ENCODE measurements at regions not wholly inside any gene's neighbourhood (a gene's known extent, or its start where the extent isn't known, plus 50 kb on each side); places are given as distances from the start of the nearest gene placed in this dataset.

DNA sequence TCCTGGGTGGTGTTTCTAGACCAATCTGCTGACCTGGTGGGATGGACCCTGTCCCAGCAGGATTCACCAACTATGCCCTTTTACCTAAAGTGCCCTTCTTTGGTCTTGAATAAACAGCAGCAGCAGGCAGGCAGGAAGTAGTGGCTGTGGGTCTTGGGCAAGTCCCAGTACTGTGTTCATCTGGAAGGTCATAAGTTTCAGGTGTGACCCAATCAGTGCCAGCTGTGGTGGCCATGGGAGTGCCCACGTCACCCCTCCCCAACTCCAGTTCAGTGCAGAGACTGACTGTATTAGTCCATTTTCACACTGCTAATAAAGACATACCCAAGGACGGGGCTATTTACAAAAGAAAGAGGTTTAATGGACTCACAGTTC lies 148.3 kb upstream of the SRD5A2 start:
- H2AK5ac ChIP-seq (ENCODE audit: low read depth, low read length): no peak overlapping the region
- DNase-seq (ENCODE audit: low spot score): no peak

DNA sequence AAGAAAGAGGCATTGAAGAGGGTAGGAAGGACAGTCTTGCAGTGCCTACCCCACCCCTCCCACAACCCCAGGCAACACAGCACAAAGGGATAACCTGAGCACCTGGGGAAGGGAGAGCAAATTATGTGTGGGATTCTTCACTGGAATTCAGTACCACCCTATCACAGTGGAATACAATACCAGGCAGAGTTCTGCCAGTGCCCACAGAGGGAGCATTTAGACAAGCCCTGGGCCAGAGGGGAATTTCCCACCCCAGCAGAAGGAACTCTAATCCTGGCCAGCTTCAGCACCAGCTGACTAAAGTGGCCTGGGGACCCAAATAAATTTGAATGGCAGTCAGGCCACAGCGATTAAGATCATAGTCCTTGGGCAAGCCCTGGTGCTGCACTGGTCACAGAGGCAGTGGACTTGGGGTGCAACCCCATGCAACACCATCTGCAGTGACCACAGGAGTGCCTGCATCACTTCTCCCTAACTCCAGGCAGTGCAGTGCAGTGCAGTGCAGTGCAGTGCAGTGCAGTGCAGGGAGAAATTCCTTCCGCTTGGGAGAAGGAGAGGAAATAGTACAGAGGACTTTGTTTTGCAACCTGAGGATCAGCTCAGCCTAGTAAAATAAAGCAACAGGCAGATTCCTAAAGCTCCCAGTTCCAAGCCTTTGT lies 147.8 kb upstream of the SRD5A2 start:
- no peak overlapping the region for H3K14ac ChIP-seq (ENCODE audit: low read length)
- H3K4me1 ChIP-seq (ENCODE audit: control insufficient read depth in 2 of 2, insufficient read depth in 1 of 2, low read depth in 1 of 2, low read length in 2 of 2): no peaks in the 10 kb centered on the region
- no peak overlapping the region for H3K9ac ChIP-seq (ENCODE audit: low read depth, low read length, poor library complexity)
- no peak overlapping the region for H4K91ac ChIP-seq (ENCODE audit: low read depth, low read length, poor library complexity)
- no peak overlapping the region for H3K4me3 ChIP-seq (ENCODE audit: low read length in 2 of 2)
- H3K4ac ChIP-seq (ENCODE audit: low read length): no peak overlapping the region
- H2BK5ac ChIP-seq (ENCODE audit: low read length): no peak overlapping the region
- no peaks in the 10 kb centered on the region for H3K9me3 ChIP-seq (replicated peaks in 1 of 2; ENCODE audit: control insufficient read depth in 2 of 2, insufficient read depth in 1 of 2, low read depth in 1 of 2, low read length in 2 of 2)
- H3K36me3 ChIP-seq (replicated peaks in 1 of 2; ENCODE audit: control insufficient read depth in 2 of 2, insufficient read depth in 2 of 2, low read length in 2 of 2): no peaks in the 10 kb centered on the region
- no peak overlapping the region for H2BK12ac ChIP-seq (ENCODE audit: low read length)
- H3K27ac ChIP-seq (replicated peaks; ENCODE audit: low read length): no peak overlapping the region
- H2AFZ ChIP-seq (ENCODE audit: low read length): no peak overlapping the region
- WGBS, 2 donors (ENCODE audit: extremely low coverage in 2 of 2, insufficient read length in 2 of 2, insufficient replicate concordance in 1 of 2): no CpG with 5 or more reads among the region's 2 CpGs
- no peaks in the 10 kb centered on the region for H3K27me3 ChIP-seq (ENCODE audit: control insufficient read depth in 3 of 3, insufficient read depth in 3 of 3, low read depth in 1 of 3, low read length in 3 of 3)
- no peak overlapping the region for H2BK15ac ChIP-seq (ENCODE audit: low read length)
- H3K23ac ChIP-seq (ENCODE audit: low read depth, low read length, poor library complexity): no peak overlapping the region
- H3K18ac ChIP-seq (ENCODE audit: low read length): no peak overlapping the region
- DNase-seq (ENCODE audit: low spot score): no peak
- no peak overlapping the region for H4K8ac ChIP-seq (ENCODE audit: low read depth, low read length)
- H2AK5ac ChIP-seq (ENCODE audit: low read depth, low read length): no peak overlapping the region
- no peak overlapping the region for H2BK120ac ChIP-seq (ENCODE audit: low read depth, low read length)
- no peak overlapping the region for H3K4me2 ChIP-seq (ENCODE audit: insufficient read depth, low read length, poor library complexity, severe bottlenecking)
- H3K79me1 ChIP-seq (ENCODE audit: low read depth, low read length): no peaks in the 10 kb centered on the region

More for the DNA sequence above, 148.3 kb upstream of the SRD5A2 start:
- Histone ChIP-seq H2AFZ (ENCODE audit: low read length) (no peak overlapping the region), H3K9ac (ENCODE audit: low read depth, low read length, poor library complexity) (no peak overlapping the region), H4K8ac (ENCODE audit: low read depth, low read length) (no peak overlapping the region), H2BK12ac (ENCODE audit: low read length) (no peak overlapping the region), H3K4me1 (ENCODE audit: control insufficient read depth in 2 of 2, insufficient read depth in 1 of 2, low read depth in 1 of 2, low read length in 2 of 2) (no peaks in the 10 kb centered on the region), H3K27me3 (ENCODE audit: control insufficient read depth in 3 of 3, insufficient read depth in 3 of 3, low read depth in 1 of 3, low read length in 3 of 3) (no peaks in the 10 kb centered on the region), H3K23ac (ENCODE audit: low read depth, low read length, poor library complexity) (no peak overlapping the region), H3K4me2 (ENCODE audit: insufficient read depth, low read length, poor library complexity, severe bottlenecking) (no peak overlapping the region), H3K4ac (ENCODE audit: low read length) (no peak overlapping the region), H3K79me1 (ENCODE audit: low read depth, low read length) (no peaks in the 10 kb centered on the region), H3K27ac (replicated peaks; ENCODE audit: low read length) (no peak overlapping the region), H2BK120ac (ENCODE audit: low read depth, low read length) (no peak overlapping the region), H3K14ac (ENCODE audit: low read length) (no peak overlapping the region), H2BK15ac (ENCODE audit: low read length) (no peak overlapping the region), H4K91ac (ENCODE audit: low read depth, low read length, poor library complexity) (no peak overlapping the region), H3K36me3 (replicated peaks in 1 of 2; ENCODE audit: control insufficient read depth in 2 of 2, insufficient read depth in 2 of 2, low read length in 2 of 2) (no peaks in the 10 kb centered on the region), H3K9me3 (replicated peaks in 1 of 2; ENCODE audit: control insufficient read depth in 2 of 2, insufficient read depth in 1 of 2, low read depth in 1 of 2, low read length in 2 of 2) (no peaks in the 10 kb centered on the region), H2BK5ac (ENCODE audit: low read length) (no peak overlapping the region), H3K18ac (ENCODE audit: low read length) (no peak overlapping the region), H3K4me3 (ENCODE audit: low read length in 2 of 2) (no peak overlapping the region)
- WGBS, 2 donors (ENCODE audit: extremely low coverage in 2 of 2, insufficient read length in 2 of 2, insufficient replicate concordance in 1 of 2): no CpG with 5 or more reads among the region's 2 CpGs

DNA sequence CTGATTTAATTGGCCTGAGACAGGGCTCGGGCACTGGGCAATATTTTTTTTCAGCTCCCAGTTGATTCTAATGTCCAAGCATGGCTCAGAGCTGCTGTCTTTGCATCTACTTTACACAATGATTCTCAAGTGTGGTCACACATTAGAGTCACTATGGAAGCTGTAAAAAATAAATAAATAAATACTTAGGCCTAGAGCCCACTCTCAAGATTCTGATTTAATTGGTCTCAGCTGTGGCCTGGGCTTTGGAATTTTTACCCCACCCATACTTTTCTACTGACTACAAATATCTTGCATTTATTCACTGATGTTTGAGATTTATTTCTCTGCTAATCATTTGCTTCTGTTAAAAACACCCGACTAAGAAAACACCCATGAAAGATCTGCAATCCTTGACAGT lies 145.7 kb upstream of the SRD5A2 start:
- Histone ChIP-seq H2AFZ (ENCODE audit: low read length) (no peak overlapping the region), H2BK120ac (ENCODE audit: low read depth, low read length) (no peak overlapping the region), H4K91ac (ENCODE audit: low read depth, low read length, poor library complexity) (no peak overlapping the region), H2BK15ac (ENCODE audit: low read length) (no peak overlapping the region), H2BK5ac (ENCODE audit: low read length) (no peak overlapping the region), H3K4me1 (ENCODE audit: control insufficient read depth in 2 of 2, insufficient read depth in 1 of 2, low read depth in 1 of 2, low read length in 2 of 2) (no peaks in the 10 kb centered on the region), H3K4me3 (ENCODE audit: low read length in 2 of 2) (no peak overlapping the region), H3K27ac (replicated peaks; ENCODE audit: low read length) (no peak overlapping the region), H3K14ac (ENCODE audit: low read length) (no peak overlapping the region), H3K9ac (ENCODE audit: low read depth, low read length, poor library complexity) (no peak overlapping the region), H3K36me3 (replicated peaks in 1 of 2; ENCODE audit: control insufficient read depth in 2 of 2, insufficient read depth in 2 of 2, low read length in 2 of 2) (no peaks in the 10 kb centered on the region), H3K27me3 (ENCODE audit: control insufficient read depth in 3 of 3, insufficient read depth in 3 of 3, low read depth in 1 of 3, low read length in 3 of 3) (no peaks in the 10 kb centered on the region), H3K23ac (ENCODE audit: low read depth, low read length, poor library complexity) (no peak overlapping the region), H3K4ac (ENCODE audit: low read length) (no peak overlapping the region), H3K4me2 (ENCODE audit: insufficient read depth, low read length, poor library complexity, severe bottlenecking) (no peak overlapping the region), H4K8ac (ENCODE audit: low read depth, low read length) (no peak overlapping the region), H3K79me1 (ENCODE audit: low read depth, low read length) (no peaks in the 10 kb centered on the region), H2AK5ac (ENCODE audit: low read depth, low read length) (no peak overlapping the region), H3K18ac (ENCODE audit: low read length) (no peak overlapping the region), H2BK12ac (ENCODE audit: low read length) (no peak overlapping the region), H3K9me3 (replicated peaks in 1 of 2; ENCODE audit: control insufficient read depth in 2 of 2, insufficient read depth in 1 of 2, low read depth in 1 of 2, low read length in 2 of 2) (no peaks in the 10 kb centered on the region)
- no peak for DNase-seq (ENCODE audit: low spot score)
- no CpG with 5 or more reads among the region's 2 CpGs for WGBS, 2 donors (ENCODE audit: extremely low coverage in 2 of 2, insufficient read length in 2 of 2, insufficient replicate concordance in 1 of 2)

DNA sequence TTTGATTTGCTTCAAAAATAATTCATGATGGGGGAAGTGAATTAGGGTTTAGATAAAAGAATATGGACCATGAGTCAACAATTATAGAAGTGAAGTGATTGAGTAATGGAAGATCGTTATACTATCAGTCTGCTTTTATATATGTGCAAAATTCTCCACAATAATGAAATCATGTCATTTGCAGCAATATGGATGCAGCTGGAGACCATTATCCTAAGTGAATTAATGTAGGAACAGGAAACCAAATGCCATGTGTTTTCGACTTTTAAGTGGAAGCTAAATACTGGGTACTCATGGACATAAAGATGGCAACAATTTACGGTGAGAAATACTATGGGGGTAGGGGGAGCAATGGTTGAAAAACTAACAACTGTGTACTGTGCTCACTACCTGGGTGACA lies 144.7 kb upstream of the SRD5A2 start:
- Histone ChIP-seq H4K91ac (ENCODE audit: low read depth, low read length, poor library complexity) (no peak overlapping the region), H3K9me3 (replicated peaks in 1 of 2; ENCODE audit: control insufficient read depth in 2 of 2, insufficient read depth in 1 of 2, low read depth in 1 of 2, low read length in 2 of 2) (no peaks in the 10 kb centered on the region), H3K4ac (ENCODE audit: low read length) (no peak overlapping the region), H3K9ac (ENCODE audit: low read depth, low read length, poor library complexity) (no peak overlapping the region), H2AFZ (ENCODE audit: low read length) (no peak overlapping the region), H3K36me3 (replicated peaks in 1 of 2; ENCODE audit: control insufficient read depth in 2 of 2, insufficient read depth in 2 of 2, low read length in 2 of 2) (no peaks in the 10 kb centered on the region), H2BK12ac (ENCODE audit: low read length) (no peak overlapping the region), H2BK5ac (ENCODE audit: low read length) (no peak overlapping the region), H3K4me2 (ENCODE audit: insufficient read depth, low read length, poor library complexity, severe bottlenecking) (no peak overlapping the region), H3K14ac (ENCODE audit: low read length) (no peak overlapping the region), H3K27me3 (ENCODE audit: control insufficient read depth in 3 of 3, insufficient read depth in 3 of 3, low read depth in 1 of 3, low read length in 3 of 3) (no peaks in the 10 kb centered on the region), H4K8ac (ENCODE audit: low read depth, low read length) (no peak overlapping the region), H2AK5ac (ENCODE audit: low read depth, low read length) (no peak overlapping the region), H3K27ac (replicated peaks; ENCODE audit: low read length) (no peak overlapping the region), H2BK120ac (ENCODE audit: low read depth, low read length) (no peak overlapping the region), H2BK15ac (ENCODE audit: low read length) (no peak overlapping the region), H3K4me1 (ENCODE audit: control insufficient read depth in 2 of 2, insufficient read depth in 1 of 2, low read depth in 1 of 2, low read length in 2 of 2) (no peaks in the 10 kb centered on the region), H3K79me1 (ENCODE audit: low read depth, low read length) (no peaks in the 10 kb centered on the region), H3K18ac (ENCODE audit: low read length) (no peak overlapping the region), H3K23ac (ENCODE audit: low read depth, low read length, poor library complexity) (no peak overlapping the region), H3K4me3 (ENCODE audit: low read length in 2 of 2) (no peak overlapping the region)
- no CpG with 5 or more reads among the region's 3 CpGs for WGBS, 2 donors (ENCODE audit: extremely low coverage in 2 of 2, insufficient read length in 2 of 2, insufficient replicate concordance in 1 of 2)
- DNase-seq (ENCODE audit: low spot score): no peak
